Hippocampal formation (tissue), 2 donors: ENCODE measurements at regions not wholly inside any gene's neighbourhood (a gene's known extent, or its start where the extent isn't known, plus 50 kb on each side); places are given as distances from the start of the nearest gene placed in this dataset.

ENCODE experiments used
- DNase-seq, 2 donors: peaks; one replicate each; lab custom pipeline; 2025; lab: John Stamatoyannopoulos, UW

DNA sequence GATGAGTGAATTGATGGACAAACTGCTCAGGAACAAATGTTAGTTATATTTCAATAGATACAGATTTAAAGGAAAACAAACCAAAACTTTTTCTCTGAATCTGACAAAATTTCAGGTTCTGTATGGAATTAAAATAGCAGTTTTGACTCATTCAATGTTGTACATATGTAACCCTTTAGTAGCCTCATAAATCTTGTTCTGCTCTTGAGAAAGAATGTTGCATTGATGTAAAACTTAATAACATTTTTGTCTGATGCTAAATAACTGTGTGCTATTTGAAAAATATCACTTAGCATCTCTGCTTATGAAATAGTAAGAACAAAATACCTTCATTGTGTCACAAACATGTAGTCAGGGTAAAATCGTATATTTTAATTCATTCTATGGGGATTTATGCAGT lies 168.9 kb upstream of the NOVA1 start:
- DNase-seq: no peak

GRCh38 chr14:26773906-26774593 lies 176.2 kb upstream of the NOVA1 start:
- DNase-seq: no peak

- DNase-seq: no peak
Observed at GRCh38 chr14:26775765-26776563, 178.1 kb upstream of the NOVA1 start.

DNA sequence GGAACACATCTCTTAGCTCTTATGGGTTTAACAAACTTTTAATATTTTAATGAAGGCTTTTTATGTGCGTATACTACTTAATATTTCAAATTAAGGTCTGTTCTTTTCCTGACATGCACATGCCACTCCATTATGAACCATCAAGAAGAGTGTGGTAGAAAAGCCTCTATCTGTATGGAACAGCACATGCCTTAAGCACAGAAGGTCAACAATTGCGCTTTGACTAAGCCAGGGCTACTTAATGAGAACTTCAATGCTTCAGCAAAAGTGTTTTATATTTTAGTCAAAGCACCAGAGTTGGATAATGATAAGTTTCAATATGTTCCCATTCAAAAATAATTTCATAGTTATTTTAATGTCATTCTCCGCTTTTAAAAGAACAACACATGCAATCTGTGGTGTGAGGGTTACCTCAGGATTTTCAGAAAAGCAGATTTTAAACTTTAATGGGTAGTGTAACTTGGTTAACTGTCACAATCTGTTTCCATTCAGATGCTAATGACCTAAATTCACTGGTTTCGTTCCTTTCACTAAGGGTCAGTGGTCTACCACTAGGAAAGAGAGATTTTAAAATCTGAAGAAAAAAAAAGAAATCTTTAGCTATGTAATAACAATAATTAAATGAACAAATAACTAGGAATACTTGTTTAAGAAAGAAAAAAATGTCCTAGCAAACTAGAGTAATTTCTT lies 193.4 kb upstream of the NOVA1 start:
- no peak for DNase-seq

DNA sequence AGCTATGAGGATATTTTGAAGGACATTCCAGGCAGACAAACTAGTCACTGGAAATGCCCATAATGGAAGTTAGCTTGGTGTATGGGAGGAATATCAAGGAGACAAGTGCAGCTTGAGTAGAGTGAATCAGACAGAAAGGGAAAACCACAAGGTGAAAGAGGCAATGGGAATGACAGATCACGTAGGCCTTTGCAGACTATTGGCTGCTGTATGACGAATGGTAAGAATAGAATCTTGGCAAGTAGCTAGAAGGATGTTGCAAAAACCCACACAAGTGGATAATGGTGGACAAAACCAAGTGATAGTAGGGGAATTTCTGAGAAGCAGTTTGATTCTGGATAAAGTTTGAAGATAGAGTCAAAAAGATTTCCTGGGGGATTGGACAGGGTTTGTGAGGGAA lies 196.9 kb upstream of the NOVA1 start:
- DNase-seq: no peak

DNA sequence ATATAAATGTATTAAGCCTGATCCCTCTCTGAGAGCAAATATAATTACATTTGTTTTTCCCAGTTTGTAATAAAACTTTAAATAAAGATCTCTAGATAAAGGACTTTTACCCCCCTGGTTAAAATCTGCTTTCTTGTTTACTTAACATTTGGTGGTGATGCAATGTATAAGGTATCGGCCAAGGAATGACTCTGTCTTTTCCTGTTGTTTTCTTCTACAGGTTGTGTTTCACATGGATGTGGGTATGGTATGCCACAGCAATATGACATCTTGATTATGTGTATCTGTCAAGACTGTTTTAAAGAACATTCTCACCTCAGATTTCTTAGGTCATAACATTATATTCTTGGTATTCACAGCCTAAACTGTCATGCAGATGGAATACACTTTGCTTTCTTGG lies 210.6 kb upstream of the NOVA1 start:
- no peak for DNase-seq

- DNase-seq: no peak
Observed at GRCh38 chr14:26810631-26811030, 212.8 kb upstream of the NOVA1 start.

- no peak for DNase-seq
Observed at GRCh38 chr14:26811756-26812305, 214.0 kb upstream of the NOVA1 start.

- no peak for DNase-seq
Observed at GRCh38 chr14:26820138-26820537, 222.3 kb upstream of the NOVA1 start.

GRCh38 chr14:26820572-26820971 lies 222.7 kb upstream of the NOVA1 start:
- DNase-seq: no peak

- no peak for DNase-seq
Observed at GRCh38 chr14:26828741-26829140, 230.9 kb upstream of the NOVA1 start.

- no peak for DNase-seq
Observed at GRCh38 chr14:26833621-26834176, 235.9 kb upstream of the NOVA1 start.

DNA sequence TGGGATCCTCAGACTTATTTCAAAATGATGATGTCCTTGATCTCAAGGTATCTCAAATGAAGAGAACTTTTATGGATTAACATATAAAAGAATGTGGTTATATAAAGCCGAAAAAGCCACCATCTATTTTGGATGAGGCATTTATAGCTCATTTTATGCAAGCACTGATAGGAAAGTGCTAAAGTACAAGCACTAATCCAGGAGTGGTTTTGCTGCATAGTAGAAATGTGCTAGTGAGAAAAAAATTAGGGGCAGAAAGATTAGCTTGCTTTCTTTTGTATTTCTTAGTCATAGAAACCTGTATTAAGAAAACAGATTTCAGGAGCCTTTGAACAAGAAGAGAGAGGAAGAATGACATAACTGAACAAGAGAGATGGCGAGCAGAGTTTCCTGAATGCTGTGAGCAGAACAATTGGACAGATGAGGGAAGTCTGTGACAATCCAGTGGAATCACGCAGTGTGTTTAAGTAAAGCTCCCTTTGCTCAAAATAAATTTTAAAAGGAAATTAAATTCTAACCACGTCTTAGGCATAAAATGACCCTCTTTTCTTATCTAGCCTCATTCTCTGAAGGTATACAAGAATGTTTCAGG lies 238.2 kb upstream of the NOVA1 start:
- no peak for DNase-seq

DNA sequence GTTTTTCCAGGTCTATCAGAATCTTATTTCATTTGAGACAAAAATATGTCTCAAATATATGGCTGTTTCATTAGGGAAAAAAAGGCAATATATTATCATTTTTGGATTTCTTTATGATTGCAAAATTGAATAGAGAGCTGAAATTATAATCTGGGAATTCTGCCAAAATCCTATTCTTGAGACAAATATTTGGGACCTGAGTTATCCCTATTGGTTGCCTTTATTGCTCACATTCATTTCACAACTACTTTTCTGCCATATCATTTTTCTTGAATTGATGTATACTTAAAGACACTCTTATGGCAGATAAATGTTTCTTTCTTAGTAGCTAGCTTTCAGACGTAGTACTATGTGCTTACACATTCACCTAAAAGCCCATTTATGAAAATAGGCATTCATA lies 241.6 kb upstream of the NOVA1 start:
- DNase-seq: no peak

GRCh38 chr14:26841326-26841725 lies 243.5 kb upstream of the NOVA1 start:
- no peak for DNase-seq

DNA sequence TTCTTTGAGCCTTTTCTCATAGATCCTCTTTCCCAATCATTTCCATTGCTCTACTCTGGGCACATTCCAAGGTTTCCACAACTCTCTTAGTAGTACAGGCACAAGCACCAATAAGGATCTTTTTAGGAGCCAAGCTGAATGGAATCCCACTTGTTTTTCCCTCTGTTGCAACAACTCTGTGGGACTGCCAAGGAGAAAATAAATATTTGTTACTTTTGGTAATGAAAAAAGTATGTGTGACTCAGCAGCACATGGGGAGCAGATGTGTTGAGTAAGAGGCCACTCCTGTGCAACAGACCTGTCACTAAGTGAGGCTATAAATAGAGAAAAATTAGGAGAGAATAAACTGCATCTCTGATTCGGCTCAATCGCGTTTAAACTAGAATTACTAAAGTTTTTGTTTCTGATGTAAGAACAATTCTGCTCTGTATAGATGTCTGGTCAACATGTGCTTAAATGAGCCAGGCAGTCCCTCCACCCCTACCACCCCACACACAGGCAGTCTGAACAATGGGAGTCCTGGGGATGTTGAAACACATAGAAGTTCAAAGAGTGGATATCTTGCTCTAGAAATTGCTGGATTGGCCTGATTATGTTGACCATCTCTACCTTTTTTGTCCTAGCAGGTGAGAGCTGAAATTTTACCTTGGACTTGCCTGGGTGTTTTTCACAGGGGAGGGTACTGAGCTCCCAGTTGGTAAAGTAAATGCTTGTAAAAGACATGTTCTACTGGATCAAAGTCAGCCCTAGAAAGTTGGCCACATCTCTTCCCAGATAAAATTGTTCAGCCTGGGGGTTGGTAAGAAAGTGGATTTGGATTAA lies 244.3 kb upstream of the NOVA1 start:
- peak in 1 of 2 donors; percentile 41 for DNase-seq

DNA sequence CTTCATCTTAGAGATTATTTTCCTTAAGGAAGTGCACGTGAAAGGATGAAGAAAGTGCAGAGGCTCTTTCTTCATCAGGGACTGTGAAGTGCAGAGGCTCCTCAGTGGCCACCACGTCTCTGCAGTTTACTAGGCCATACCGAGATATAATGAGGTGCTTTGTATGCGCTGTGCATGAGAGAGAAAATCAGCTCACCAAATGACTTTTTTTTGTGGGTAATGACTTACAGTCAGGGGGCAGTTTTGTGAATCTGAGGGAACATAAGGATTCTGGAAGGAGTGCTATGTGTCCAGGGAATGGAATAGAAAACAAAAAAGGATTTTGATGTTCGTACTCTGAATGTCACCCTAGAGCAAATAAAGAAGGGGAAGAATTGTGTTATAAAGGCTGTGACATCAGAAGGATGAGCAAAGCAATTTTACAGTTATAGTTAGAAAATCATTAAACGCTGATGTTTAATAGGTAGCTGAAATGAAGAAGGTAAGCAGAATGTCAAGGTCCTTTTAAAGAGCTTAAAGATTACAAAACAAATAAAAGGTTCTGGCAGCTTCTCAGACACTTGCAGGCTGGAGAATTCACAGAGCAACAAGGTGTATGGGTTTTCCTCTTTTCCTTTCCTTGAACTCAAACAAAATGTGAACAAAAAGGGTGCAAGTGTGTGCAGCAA lies 247.5 kb upstream of the NOVA1 start:
- no peak for DNase-seq

DNA sequence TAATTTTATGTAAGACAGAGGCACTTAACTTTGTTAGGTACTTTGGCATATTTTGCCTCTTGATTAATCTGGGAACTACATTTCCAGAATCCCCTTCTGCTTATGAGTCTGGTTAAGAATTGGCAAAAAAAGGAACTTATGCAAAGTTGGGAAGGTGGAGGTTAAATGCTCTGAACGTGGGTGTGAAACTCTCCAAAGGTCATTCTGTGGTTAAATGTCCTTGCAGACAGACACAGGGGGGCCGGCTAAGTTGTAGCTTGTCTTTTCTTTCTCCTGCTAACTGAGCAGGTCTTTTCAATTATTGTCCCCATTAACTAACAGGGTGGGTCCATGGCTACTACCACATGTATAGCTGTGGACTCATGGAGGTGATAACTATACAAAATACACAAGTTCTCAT lies 248.6 kb upstream of the NOVA1 start:
- no peak for DNase-seq

DNA sequence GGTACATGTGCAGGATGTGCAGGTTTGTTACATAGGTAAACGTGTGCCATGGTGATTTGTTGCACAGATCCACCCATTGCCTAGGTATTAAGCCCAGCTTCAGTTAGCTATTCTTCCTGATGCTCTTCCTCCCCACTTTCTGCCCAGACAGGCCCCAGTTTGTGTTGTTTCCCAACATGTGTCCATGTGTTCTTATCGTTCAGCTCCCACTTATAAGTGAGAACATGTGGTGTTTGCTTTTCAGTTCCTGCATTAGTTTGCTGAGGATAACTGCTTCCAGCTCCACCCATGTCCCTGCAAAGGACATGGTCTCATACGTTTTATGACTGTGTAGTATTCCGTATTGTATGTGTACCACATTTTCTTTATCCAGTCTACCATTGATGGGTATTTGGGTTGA lies 251.7 kb upstream of the NOVA1 start:
- no peak for DNase-seq

- no peak for DNase-seq
Observed at GRCh38 chr14:26851793-26852192, 254.0 kb upstream of the NOVA1 start.
